ENCODE measurements at regions not wholly inside any gene's neighbourhood (a gene's known extent, or its start where the extent isn't known, plus 50 kb on each side); places are given as distances from the start of the nearest gene placed in this dataset.

GRCh38 chr4:73685052-73685451 lies 55.3 kb upstream of the CXCL8 start:
- H3K4me1 ChIP-seq (ENCODE audit: insufficient read depth, low read length, severe bottlenecking), result no peaks in the 10 kb centered on the region
- no peak overlapping the region for H3K4me3 ChIP-seq (ENCODE audit: low read depth, low read length, poor library complexity, severe bottlenecking)
- no peak overlapping the region for H3K4me2 ChIP-seq (ENCODE audit: low read length)
- no peaks in the 10 kb centered on the region for H3K36me3 ChIP-seq (ENCODE audit: insufficient read depth, low read length)
- no peaks in the 10 kb centered on the region for H3F3A ChIP-seq (ENCODE audit: insufficient read depth, low read length)
- H3K9me3 ChIP-seq (ENCODE audit: low read length), result no peaks in the 10 kb centered on the region
- H3K9me2 ChIP-seq (ENCODE audit: low read depth, low read length), result no peaks in the 10 kb centered on the region
- H3K9ac ChIP-seq (ENCODE audit: low read length), result no peak overlapping the region
- no peaks in the 10 kb centered on the region for H3K27me3 ChIP-seq (ENCODE audit: insufficient read depth, low read length)
- no peak for TF ChIP-seq EZH2 (IDR thresholded peaks at IDR 0.05; ENCODE audit: borderline replicate concordance, low read length)
- TF ChIP-seq CTCF (IDR thresholded peaks at IDR 0.05; ENCODE audit: low read length), result no peak
- H4K20me1 ChIP-seq (ENCODE audit: insufficient read depth, low read length), result no peaks in the 10 kb centered on the region
- no peaks in the 10 kb centered on the region for H3K79me2 ChIP-seq (ENCODE audit: insufficient read depth, low read length)
- H2AFZ ChIP-seq (ENCODE audit: low read length), result no peak overlapping the region
- H3K27ac ChIP-seq (ENCODE audit: low read depth, low read length, poor library complexity, severe bottlenecking), result no peak overlapping the region

- H2AFZ ChIP-seq (ENCODE audit: low read length), result no peak overlapping the region
- no peak overlapping the region for H3K4me2 ChIP-seq (ENCODE audit: low read length)
- no peaks in the 10 kb centered on the region for H3K27me3 ChIP-seq (ENCODE audit: insufficient read depth, low read length)
- no peak overlapping the region for H3K9ac ChIP-seq (ENCODE audit: low read length)
- no peaks in the 10 kb centered on the region for H3K79me2 ChIP-seq (ENCODE audit: insufficient read depth, low read length)
- H3K36me3 ChIP-seq (ENCODE audit: insufficient read depth, low read length), result no peaks in the 10 kb centered on the region
- TF ChIP-seq EZH2 (IDR thresholded peaks at IDR 0.05; ENCODE audit: borderline replicate concordance, low read length), result no peak
- TF ChIP-seq CTCF (IDR thresholded peaks at IDR 0.05; ENCODE audit: low read length), result no peak
- no peaks in the 10 kb centered on the region for H4K20me1 ChIP-seq (ENCODE audit: insufficient read depth, low read length)
- H3F3A ChIP-seq (ENCODE audit: insufficient read depth, low read length), result no peaks in the 10 kb centered on the region
- no peak overlapping the region for H3K27ac ChIP-seq (ENCODE audit: low read depth, low read length, poor library complexity, severe bottlenecking)
- H3K4me1 ChIP-seq (ENCODE audit: insufficient read depth, low read length, severe bottlenecking), result no peaks in the 10 kb centered on the region
- H3K9me2 ChIP-seq (ENCODE audit: low read depth, low read length), result no peaks in the 10 kb centered on the region
- no peaks in the 10 kb centered on the region for H3K9me3 ChIP-seq (ENCODE audit: low read length)
- no peak overlapping the region for H3K4me3 ChIP-seq (ENCODE audit: low read depth, low read length, poor library complexity, severe bottlenecking)
These were observed 52.9 kb upstream of the CXCL8 start for GRCh38 chr4:73687421-73687820.

- no peak overlapping the region for H3K9ac ChIP-seq (ENCODE audit: low read length)
- H3K9me2 ChIP-seq (ENCODE audit: low read depth, low read length), result no peaks in the 10 kb centered on the region
- H3K27ac ChIP-seq (ENCODE audit: low read depth, low read length, poor library complexity, severe bottlenecking), result no peak overlapping the region
- no peaks in the 10 kb centered on the region for H4K20me1 ChIP-seq (ENCODE audit: insufficient read depth, low read length)
- TF ChIP-seq CTCF (IDR thresholded peaks at IDR 0.05; ENCODE audit: low read length), result no peak
- TF ChIP-seq EZH2 (IDR thresholded peaks at IDR 0.05; ENCODE audit: borderline replicate concordance, low read length), result no peak
- no peaks in the 10 kb centered on the region for H3K27me3 ChIP-seq (ENCODE audit: insufficient read depth, low read length)
- H3K4me2 ChIP-seq (ENCODE audit: low read length), result no peak overlapping the region
- H3K36me3 ChIP-seq (ENCODE audit: insufficient read depth, low read length), result no peaks in the 10 kb centered on the region
- H2AFZ ChIP-seq (ENCODE audit: low read length), result no peak overlapping the region
- H3K9me3 ChIP-seq (ENCODE audit: low read length), result no peaks in the 10 kb centered on the region
- no peaks in the 10 kb centered on the region for H3K79me2 ChIP-seq (ENCODE audit: insufficient read depth, low read length)
- H3K4me3 ChIP-seq (ENCODE audit: low read depth, low read length, poor library complexity, severe bottlenecking), result no peak overlapping the region
- no peaks in the 10 kb centered on the region for H3F3A ChIP-seq (ENCODE audit: insufficient read depth, low read length)
- no peaks in the 10 kb centered on the region for H3K4me1 ChIP-seq (ENCODE audit: insufficient read depth, low read length, severe bottlenecking)
These were observed 50.2 kb upstream of the CXCL8 start for GRCh38 chr4:73690051-73690738.
